Neuronal stem cell (in vitro differentiated cells): ENCODE measurements at regions not wholly inside any gene's neighbourhood (a gene's known extent, or its start where the extent isn't known, plus 50 kb on each side); places are given as distances from the start of the nearest gene placed in this dataset.

ENCODE experiments used
- DNase-seq: peaks from one replicate; pipeline ENCODE4 v3.0.0-alpha.2; 2013; ENCODE audit warnings: low spot score
- H2AFZ ChIP-seq: one replicate; pipeline ENCODE4 v1.6.1; 2013; ENCODE audit warnings: mild to moderate bottlenecking, low read length, inconsistent platforms
- H2AK5ac ChIP-seq: 2 replicates; pipeline ENCODE4 v1.6.1; 2013; ENCODE audit warnings: low read depth, mild to moderate bottlenecking, inconsistent platforms, low read length, moderate library complexity, mixed read lengths
- H2BK120ac ChIP-seq: 2 replicates; pipeline ENCODE4 v1.6.1; 2013; ENCODE audit warnings: low read depth, mild to moderate bottlenecking, inconsistent platforms, low read length, moderate library complexity, mixed read lengths
- H2BK12ac ChIP-seq: one replicate; pipeline ENCODE4 v1.6.1; 2013; ENCODE audit warnings: low read length, inconsistent platforms
- H2BK15ac ChIP-seq: 2 replicates; pipeline ENCODE4 v1.6.1; 2013; ENCODE audit warnings: mild to moderate bottlenecking, low read length, inconsistent platforms, mixed read lengths
- H2BK5ac ChIP-seq: one replicate; pipeline ENCODE4 v1.6.1; 2013; ENCODE audit warnings: inconsistent platforms, mild to moderate bottlenecking, low read length, moderate library complexity
- H3K14ac ChIP-seq: one replicate; pipeline ENCODE4 v1.6.1; 2013; ENCODE audit warnings: low read length, inconsistent platforms
- H3K18ac ChIP-seq: 2 replicates; pipeline ENCODE4 v1.6.1; 2013; ENCODE audit warnings: low read length, inconsistent platforms
- H3K23ac ChIP-seq: 2 replicates; pipeline ENCODE4 v1.6.1; 2013; ENCODE audit warnings: low read depth, mild to moderate bottlenecking, mixed read lengths, low read length, inconsistent platforms; ENCODE audit not compliant: poor library complexity
- H3K27ac ChIP-seq: replicated peaks from 3 replicates; pipeline ENCODE4 v1.5.1; 2013; ENCODE audit warnings: low read length, inconsistent platforms
- H3K27me3 ChIP-seq, 3 experiments: 2 replicates each; pipeline ENCODE4 v1.6.1; 2013; ENCODE audit warnings: low read length in 3 of 3, mild to moderate bottlenecking in 2 of 3, inconsistent platforms in 1 of 3, low read depth in 1 of 3, mixed read lengths in 1 of 3, moderate library complexity in 1 of 3; ENCODE audit not compliant: control insufficient read depth in 3 of 3, insufficient read depth in 3 of 3
- H3K36me3 ChIP-seq, 2 donors: replicated peaks in 1 of 2; 2 replicates each; pipeline ENCODE4 v1.6.1; 2013; ENCODE audit warnings: low read length in 2 of 2; ENCODE audit not compliant: control insufficient read depth in 2 of 2, insufficient read depth in 2 of 2
- H3K4ac ChIP-seq: 2 replicates; pipeline ENCODE4 v1.6.1; 2013; ENCODE audit warnings: inconsistent platforms, mild to moderate bottlenecking, low read length, moderate library complexity
- H3K4me1 ChIP-seq, 2 donors: 1 replicate in 1 of 2; 2 replicates in 1 of 2; pipeline ENCODE4 v1.6.1; 2013; ENCODE audit warnings: low read length in 2 of 2, low read depth in 1 of 2; ENCODE audit not compliant: control insufficient read depth in 2 of 2, insufficient read depth in 1 of 2
- H3K4me2 ChIP-seq: one replicate; pipeline ENCODE4 v1.6.1; 2013; ENCODE audit warnings: mild to moderate bottlenecking, low read length, inconsistent platforms; ENCODE audit not compliant: insufficient read depth, poor library complexity, severe bottlenecking
- H3K4me3 ChIP-seq, 2 donors: 2 replicates each; pipeline ENCODE4 v1.5.1; 2013; ENCODE audit warnings: low read length in 2 of 2, mild to moderate bottlenecking in 2 of 2, inconsistent platforms in 1 of 2, moderate library complexity in 1 of 2
- H3K79me1 ChIP-seq: one replicate; pipeline ENCODE4 v1.6.1; 2013; ENCODE audit warnings: low read depth, mild to moderate bottlenecking, inconsistent platforms, low read length, moderate library complexity
- H3K9ac ChIP-seq: one replicate; pipeline ENCODE4 v1.6.1; 2013; ENCODE audit warnings: mild to moderate bottlenecking, low read depth, low read length, inconsistent platforms; ENCODE audit not compliant: poor library complexity
- H3K9me3 ChIP-seq, 2 donors: replicated peaks in 1 of 2; 2 replicates each; pipeline versions ENCODE3 to v1.6.1; 2013; ENCODE audit warnings: low read length in 2 of 2, mild to moderate bottlenecking in 2 of 2, inconsistent platforms in 1 of 2, low read depth in 1 of 2, mixed read lengths in 1 of 2, moderate library complexity in 1 of 2; ENCODE audit not compliant: control insufficient read depth in 2 of 2, insufficient read depth in 1 of 2
- H4K8ac ChIP-seq: one replicate; pipeline ENCODE4 v1.6.1; 2013; ENCODE audit warnings: low read depth, mild to moderate bottlenecking, inconsistent platforms, low read length, moderate library complexity
- H4K91ac ChIP-seq: one replicate; pipeline ENCODE4 v1.6.1; 2013; ENCODE audit warnings: low read length, low read depth, mild to moderate bottlenecking, inconsistent platforms; ENCODE audit not compliant: poor library complexity
- WGBS, 2 donors: extraction: QIAGEN DNeasy Blood & Tissue Kit; methylation state at CpG; one replicate each; pipeline ENCODE4 v1.1.7; 2013; ENCODE audit warnings: missing lambda C conversion rate in 2 of 2, mixed read lengths in 1 of 2; ENCODE audit not compliant: insufficient read length in 2 of 2, insufficient replicate concordance in 1 of 2; ENCODE audit errors: extremely low coverage in 2 of 2; 5-methylcytosine and 5-hydroxymethylcytosine counted together

- no peak overlapping the region for H2BK15ac ChIP-seq
- H3K36me3 ChIP-seq: no peaks in the 10 kb centered on the region
- no peaks in the 10 kb centered on the region for H3K79me1 ChIP-seq
- no peak overlapping the region for H3K18ac ChIP-seq
- no peaks in the 10 kb centered on the region for H3K4me1 ChIP-seq
- H3K27ac ChIP-seq: no peak overlapping the region
- no peak overlapping the region for H4K8ac ChIP-seq
- no peak overlapping the region for H2AFZ ChIP-seq
- no peaks in the 10 kb centered on the region for H3K27me3 ChIP-seq
- no peak overlapping the region for H3K4me2 ChIP-seq
- H3K9me3 ChIP-seq: no peaks in the 10 kb centered on the region
- no peak overlapping the region for H3K23ac ChIP-seq
- no peak overlapping the region for H2BK12ac ChIP-seq
- H3K9ac ChIP-seq: no peak overlapping the region
- H3K14ac ChIP-seq: no peak overlapping the region
- H3K4ac ChIP-seq: no peak overlapping the region
- no peak for DNase-seq
- no peak overlapping the region for H4K91ac ChIP-seq
- no peak overlapping the region for H3K4me3 ChIP-seq
- no peak overlapping the region for H2AK5ac ChIP-seq
- no peak overlapping the region for H2BK5ac ChIP-seq
- no peak overlapping the region for H2BK120ac ChIP-seq
Observed at GRCh38 chr16:13742928-13743327, 177.0 kb upstream of the ERCC4 start.

- Histone ChIP-seq H3K9ac (no peak overlapping the region), H2BK15ac (no peak overlapping the region), H2BK5ac (no peak overlapping the region), H3K4ac (no peak overlapping the region), H2BK12ac (no peak overlapping the region), H3K4me3 (no peak overlapping the region), H3K18ac (no peak overlapping the region), H3K27ac (no peak overlapping the region), H2AFZ (no peak overlapping the region), H3K36me3 (no peaks in the 10 kb centered on the region), H4K91ac (no peak overlapping the region), H3K9me3 (no peaks in the 10 kb centered on the region), H3K4me2 (no peak overlapping the region), H3K27me3 (no peaks in the 10 kb centered on the region), H3K4me1 (no peaks in the 10 kb centered on the region), H2AK5ac (no peak overlapping the region), H3K79me1 (no peaks in the 10 kb centered on the region), H3K23ac (no peak overlapping the region), H2BK120ac (no peak overlapping the region), H4K8ac (no peak overlapping the region), H3K14ac (no peak overlapping the region)
- WGBS, 2 donors: no CpG with 5 or more reads among the region's 1 CpG
- DNase-seq: no peak
Observed at GRCh38 chr16:13743571-13743970, 176.4 kb upstream of the ERCC4 start.

GRCh38 chr16:13756411-13757140, 163.4 kb upstream of the ERCC4 start:
- no CpG with 5 or more reads among the region's 14 CpGs for WGBS, 2 donors
- H3K14ac ChIP-seq: no peak overlapping the region
- no peak overlapping the region for H3K27ac ChIP-seq
- no peaks in the 10 kb centered on the region for H3K36me3 ChIP-seq
- DNase-seq: peak; percentile 71
- no peak overlapping the region for H2BK15ac ChIP-seq
- peaks cover 0 to 8% (median 0%) of the 10 kb centered on the region in 3 experiments for H3K27me3 ChIP-seq
- H3K4me1 ChIP-seq: peaks cover 7 to 9% of the 10 kb centered on the region in 2 donors
- H3K79me1 ChIP-seq: no peaks in the 10 kb centered on the region
- no peak overlapping the region for H4K91ac ChIP-seq
- no peak overlapping the region for H3K18ac ChIP-seq
- H3K9me3 ChIP-seq: no peaks in the 10 kb centered on the region
- H3K4ac ChIP-seq: no peak overlapping the region
- peak overlapping the region; percentile 32 for H2AFZ ChIP-seq
- no peak overlapping the region for H3K4me3 ChIP-seq
- H2AK5ac ChIP-seq: no peak overlapping the region
- no peak overlapping the region for H2BK5ac ChIP-seq
- no peak overlapping the region for H2BK120ac ChIP-seq
- no peak overlapping the region for H3K9ac ChIP-seq
- H4K8ac ChIP-seq: no peak overlapping the region
- H3K23ac ChIP-seq: no peak overlapping the region
- H3K4me2 ChIP-seq: peak overlapping the region; percentile 23
- H2BK12ac ChIP-seq: no peak overlapping the region

- no peak overlapping the region for H3K27ac ChIP-seq
- no peak overlapping the region for H3K18ac ChIP-seq
- H3K4me1 ChIP-seq: no peaks in the 10 kb centered on the region
- no peaks in the 10 kb centered on the region for H3K36me3 ChIP-seq
- no peak overlapping the region for H3K4ac ChIP-seq
- H3K9me3 ChIP-seq: no peaks in the 10 kb centered on the region
- no peak overlapping the region for H3K4me2 ChIP-seq
- no peak overlapping the region for H4K8ac ChIP-seq
- no peak overlapping the region for H2BK15ac ChIP-seq
- H2AK5ac ChIP-seq: no peak overlapping the region
- H3K4me3 ChIP-seq: no peak overlapping the region
- H3K27me3 ChIP-seq: no peaks in the 10 kb centered on the region
- H3K23ac ChIP-seq: no peak overlapping the region
- H3K79me1 ChIP-seq: no peaks in the 10 kb centered on the region
- H2BK120ac ChIP-seq: no peak overlapping the region
- no peak overlapping the region for H2BK12ac ChIP-seq
- H4K91ac ChIP-seq: no peak overlapping the region
- WGBS, 2 donors: no CpG with 5 or more reads among the region's 2 CpGs
- no peak overlapping the region for H2AFZ ChIP-seq
- H2BK5ac ChIP-seq: no peak overlapping the region
- no peak overlapping the region for H3K14ac ChIP-seq
- no peak overlapping the region for H3K9ac ChIP-seq
- DNase-seq: no peak
Observed at GRCh38 chr16:13766334-13766733, 153.6 kb upstream of the ERCC4 start.
